ENCODE measurements at regions not wholly inside any gene's neighbourhood (a gene's known extent, or its start where the extent isn't known, plus 50 kb on each side); places are given as distances from the start of the nearest gene placed in this dataset.

DNA sequence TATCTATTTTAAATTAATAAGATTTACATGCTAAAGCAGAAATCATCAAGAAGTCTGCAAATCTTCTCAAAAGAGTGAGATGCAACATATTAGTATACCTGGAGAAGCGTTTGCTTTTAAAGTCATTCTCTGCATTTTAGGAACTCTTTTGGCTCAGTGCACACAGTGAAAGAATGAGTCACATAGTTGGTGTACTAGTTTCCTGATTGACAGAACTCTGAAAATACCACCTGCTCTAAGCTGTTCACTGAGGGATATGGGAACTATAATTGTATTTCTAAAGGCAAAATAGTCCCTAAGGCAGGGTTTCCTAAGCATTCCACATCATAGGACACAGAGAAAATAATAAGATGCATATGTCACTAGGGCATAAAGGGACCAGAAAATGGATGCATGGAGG lies 838.5 kb downstream of the DIPK2A start:
- H3K9me3 ChIP-seq (ENCODE audit: low read length), result peaks cover 2% of the 10 kb centered on the region
- H3K27me3 ChIP-seq (ENCODE audit: insufficient read depth, low read depth, low read length), result no peaks in the 10 kb centered on the region
- no peaks in the 10 kb centered on the region for H4K20me1 ChIP-seq (ENCODE audit: insufficient read depth)
- no peak overlapping the region for H3K4me2 ChIP-seq (ENCODE audit: low read length)
- no peak overlapping the region for H2AFZ ChIP-seq (ENCODE audit: low read depth, low read length)
- H3K4me3 ChIP-seq (ENCODE audit: low read length), result no peak overlapping the region
- H3F3A ChIP-seq (ENCODE audit: insufficient read depth, low read length, poor library complexity, severe bottlenecking), result no peaks in the 10 kb centered on the region
- no peaks in the 10 kb centered on the region for H3K9me2 ChIP-seq (ENCODE audit: insufficient read depth, low read length)
- TF ChIP-seq RAD21 (conservative IDR thresholded peaks at IDR 0.05), result no peak
- TF ChIP-seq MXI1 (conservative IDR thresholded peaks at IDR 0.05; ENCODE audit: poor library complexity, severe bottlenecking), result no peak
- TF ChIP-seq EP300 (conservative IDR thresholded peaks at IDR 0.05; ENCODE audit: poor library complexity, severe bottlenecking), result no peak
- TF ChIP-seq, protein P1, sequence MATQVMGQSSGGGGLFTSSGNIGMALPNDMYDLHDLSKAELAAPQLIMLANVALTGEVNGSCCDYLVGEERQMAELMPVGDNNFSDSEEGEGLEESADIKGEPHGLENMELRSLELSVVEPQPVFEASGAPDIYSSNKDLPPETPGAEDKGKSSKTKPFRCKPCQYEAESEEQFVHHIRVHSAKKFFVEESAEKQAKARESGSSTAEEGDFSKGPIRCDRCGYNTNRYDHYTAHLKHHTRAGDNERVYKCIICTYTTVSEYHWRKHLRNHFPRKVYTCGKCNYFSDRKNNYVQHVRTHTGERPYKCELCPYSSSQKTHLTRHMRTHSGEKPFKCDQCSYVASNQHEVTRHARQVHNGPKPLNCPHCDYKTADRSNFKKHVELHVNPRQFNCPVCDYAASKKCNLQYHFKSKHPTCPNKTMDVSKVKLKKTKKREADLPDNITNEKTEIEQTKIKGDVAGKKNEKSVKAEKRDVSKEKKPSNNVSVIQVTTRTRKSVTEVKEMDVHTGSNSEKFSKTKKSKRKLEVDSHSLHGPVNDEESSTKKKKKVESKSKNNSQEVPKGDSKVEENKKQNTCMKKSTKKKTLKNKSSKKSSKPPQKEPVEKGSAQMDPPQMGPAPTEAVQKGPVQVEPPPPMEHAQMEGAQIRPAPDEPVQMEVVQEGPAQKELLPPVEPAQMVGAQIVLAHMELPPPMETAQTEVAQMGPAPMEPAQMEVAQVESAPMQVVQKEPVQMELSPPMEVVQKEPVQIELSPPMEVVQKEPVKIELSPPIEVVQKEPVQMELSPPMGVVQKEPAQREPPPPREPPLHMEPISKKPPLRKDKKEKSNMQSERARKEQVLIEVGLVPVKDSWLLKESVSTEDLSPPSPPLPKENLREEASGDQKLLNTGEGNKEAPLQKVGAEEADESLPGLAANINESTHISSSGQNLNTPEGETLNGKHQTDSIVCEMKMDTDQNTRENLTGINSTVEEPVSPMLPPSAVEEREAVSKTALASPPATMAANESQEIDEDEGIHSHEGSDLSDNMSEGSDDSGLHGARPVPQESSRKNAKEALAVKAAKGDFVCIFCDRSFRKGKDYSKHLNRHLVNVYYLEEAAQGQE (IDR thresholded peaks at IDR 0.05; ENCODE audit: borderline replicate concordance), result no peak
- no peak for TF ChIP-seq EZH2 (IDR thresholded peaks at IDR 0.05; ENCODE audit: borderline replicate concordance, insufficient read depth, low read length, poor library complexity, severe bottlenecking)
- TF ChIP-seq SMC3 (conservative IDR thresholded peaks at IDR 0.05; ENCODE audit: poor library complexity), result no peak
- TF ChIP-seq, protein P2, sequence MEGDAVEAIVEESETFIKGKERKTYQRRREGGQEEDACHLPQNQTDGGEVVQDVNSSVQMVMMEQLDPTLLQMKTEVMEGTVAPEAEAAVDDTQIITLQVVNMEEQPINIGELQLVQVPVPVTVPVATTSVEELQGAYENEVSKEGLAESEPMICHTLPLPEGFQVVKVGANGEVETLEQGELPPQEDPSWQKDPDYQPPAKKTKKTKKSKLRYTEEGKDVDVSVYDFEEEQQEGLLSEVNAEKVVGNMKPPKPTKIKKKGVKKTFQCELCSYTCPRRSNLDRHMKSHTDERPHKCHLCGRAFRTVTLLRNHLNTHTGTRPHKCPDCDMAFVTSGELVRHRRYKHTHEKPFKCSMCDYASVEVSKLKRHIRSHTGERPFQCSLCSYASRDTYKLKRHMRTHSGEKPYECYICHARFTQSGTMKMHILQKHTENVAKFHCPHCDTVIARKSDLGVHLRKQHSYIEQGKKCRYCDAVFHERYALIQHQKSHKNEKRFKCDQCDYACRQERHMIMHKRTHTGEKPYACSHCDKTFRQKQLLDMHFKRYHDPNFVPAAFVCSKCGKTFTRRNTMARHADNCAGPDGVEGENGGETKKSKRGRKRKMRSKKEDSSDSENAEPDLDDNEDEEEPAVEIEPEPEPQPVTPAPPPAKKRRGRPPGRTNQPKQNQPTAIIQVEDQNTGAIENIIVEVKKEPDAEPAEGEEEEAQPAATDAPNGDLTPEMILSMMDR (IDR thresholded peaks at IDR 0.05; ENCODE audit: poor library complexity, severe bottlenecking), result no peak
- no peaks in the 10 kb centered on the region for H3K36me3 ChIP-seq (ENCODE audit: insufficient read depth, low read length)
- H3K79me2 ChIP-seq (replicated peaks; ENCODE audit: insufficient read depth, low read length), result no peaks in the 10 kb centered on the region
- H3K27ac ChIP-seq (ENCODE audit: low read length), result no peak overlapping the region
- no peak overlapping the region for H3K9ac ChIP-seq (ENCODE audit: low read length)

DNA sequence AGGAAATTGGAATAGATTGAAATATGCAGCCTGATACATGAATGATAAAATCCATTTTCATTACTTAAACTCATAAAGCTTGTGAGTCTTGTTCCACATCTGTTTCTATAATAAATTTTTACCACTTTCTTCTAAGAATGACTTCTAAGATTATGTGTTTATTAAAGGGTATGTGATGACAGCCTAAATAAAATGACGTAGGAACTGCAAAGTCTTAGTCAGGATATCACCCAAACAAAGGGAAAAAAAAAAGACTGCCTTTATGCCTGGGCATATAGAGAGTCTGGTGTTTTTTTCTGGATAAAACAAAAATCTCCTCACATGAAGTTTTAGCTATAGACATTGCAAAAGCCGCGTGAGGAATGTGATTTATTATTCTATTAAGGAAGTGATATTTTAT lies 844.0 kb downstream of the DIPK2A start:
- no peak overlapping the region for H3K27ac ChIP-seq (ENCODE audit: low read length)
- TF ChIP-seq, protein P2 (IDR thresholded peaks at IDR 0.05; ENCODE audit: poor library complexity, severe bottlenecking), result no peak
- TF ChIP-seq SMC3 (conservative IDR thresholded peaks at IDR 0.05; ENCODE audit: poor library complexity) (no peak), MXI1 (conservative IDR thresholded peaks at IDR 0.05; ENCODE audit: poor library complexity, severe bottlenecking) (no peak), EZH2 (IDR thresholded peaks at IDR 0.05; ENCODE audit: borderline replicate concordance, insufficient read depth, low read length, poor library complexity, severe bottlenecking) (no peak), RAD21 (conservative IDR thresholded peaks at IDR 0.05) (no peak), POLR2AphosphoS5 (IDR thresholded peaks at IDR 0.05) (no peak), TAF1 (IDR thresholded peaks at IDR 0.05; ENCODE audit: low read depth) (no peak), EP300 (conservative IDR thresholded peaks at IDR 0.05; ENCODE audit: poor library complexity, severe bottlenecking) (no peak)
- TF ChIP-seq, protein P1 (IDR thresholded peaks at IDR 0.05; ENCODE audit: borderline replicate concordance), result no peak
- no peak overlapping the region for H3K9ac ChIP-seq (ENCODE audit: low read length)
- no peaks in the 10 kb centered on the region for H3K27me3 ChIP-seq (ENCODE audit: insufficient read depth, low read depth, low read length)
- H3K9me3 ChIP-seq (ENCODE audit: low read length), result no peaks in the 10 kb centered on the region
- no peak overlapping the region for H2AFZ ChIP-seq (ENCODE audit: low read depth, low read length)
- no peaks in the 10 kb centered on the region for H4K20me1 ChIP-seq (ENCODE audit: insufficient read depth)
- no peaks in the 10 kb centered on the region for H3K36me3 ChIP-seq (ENCODE audit: insufficient read depth, low read length)
- no peak overlapping the region for H3K4me3 ChIP-seq (ENCODE audit: low read length)
- H3K79me2 ChIP-seq (replicated peaks; ENCODE audit: insufficient read depth, low read length), result no peaks in the 10 kb centered on the region
- no peaks in the 10 kb centered on the region for H3K9me2 ChIP-seq (ENCODE audit: insufficient read depth, low read length)
- no peaks in the 10 kb centered on the region for H3F3A ChIP-seq (ENCODE audit: insufficient read depth, low read length, poor library complexity, severe bottlenecking)
- H3K4me2 ChIP-seq (ENCODE audit: low read length), result no peak overlapping the region
